A673 (cell line): ENCODE measurements at regions not wholly inside any gene's neighbourhood (a gene's known extent, or its start where the extent isn't known, plus 50 kb on each side); places are given as distances from the start of the nearest gene placed in this dataset.

Experiments
- EZH2 ChIP-seq: fragments of 200-600 bp; sonication (generic); IDR thresholded peaks from 2 replicates; pipeline ENCODE4 v1.6.1; 2017; ENCODE audit warnings: borderline replicate concordance, low read depth, mild to moderate bottlenecking, mixed read lengths, antibody characterized with exemption, low read length; ENCODE audit not compliant: poor library complexity, severe bottlenecking
- TF ChIP-seq, protein P1 (sequence below): fragments of 300-800, 200-600 bp; sonication (generic); conservative IDR thresholded peaks from 2 replicates; pipeline ENCODE4 v1.5.1; 2017; ENCODE audit warnings: low read depth, mild to moderate bottlenecking, antibody characterized with exemption, low read length, moderate library complexity, mixed read lengths

DNA sequence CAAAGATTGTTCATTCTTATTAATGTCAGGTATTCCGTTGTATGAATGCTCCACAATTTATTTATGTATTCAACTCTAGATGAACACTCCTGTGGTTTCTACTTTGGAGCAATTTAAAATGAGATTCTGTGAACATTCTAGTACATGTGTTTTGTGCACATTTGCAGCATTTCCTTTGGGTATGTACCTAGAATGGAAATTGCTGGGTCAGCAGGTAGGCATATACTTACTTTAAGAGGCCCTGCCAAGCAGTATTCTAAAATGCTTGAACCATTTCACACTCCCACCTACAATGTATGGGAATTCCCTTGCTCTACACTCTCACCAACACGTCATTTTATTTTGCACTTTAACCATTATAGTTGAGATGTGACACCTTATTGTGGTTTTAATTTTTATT is 59.4 kb upstream of the MAGEB2 start:
- TF ChIP-seq EZH2 = no peak
- TF ChIP-seq, protein P1, sequence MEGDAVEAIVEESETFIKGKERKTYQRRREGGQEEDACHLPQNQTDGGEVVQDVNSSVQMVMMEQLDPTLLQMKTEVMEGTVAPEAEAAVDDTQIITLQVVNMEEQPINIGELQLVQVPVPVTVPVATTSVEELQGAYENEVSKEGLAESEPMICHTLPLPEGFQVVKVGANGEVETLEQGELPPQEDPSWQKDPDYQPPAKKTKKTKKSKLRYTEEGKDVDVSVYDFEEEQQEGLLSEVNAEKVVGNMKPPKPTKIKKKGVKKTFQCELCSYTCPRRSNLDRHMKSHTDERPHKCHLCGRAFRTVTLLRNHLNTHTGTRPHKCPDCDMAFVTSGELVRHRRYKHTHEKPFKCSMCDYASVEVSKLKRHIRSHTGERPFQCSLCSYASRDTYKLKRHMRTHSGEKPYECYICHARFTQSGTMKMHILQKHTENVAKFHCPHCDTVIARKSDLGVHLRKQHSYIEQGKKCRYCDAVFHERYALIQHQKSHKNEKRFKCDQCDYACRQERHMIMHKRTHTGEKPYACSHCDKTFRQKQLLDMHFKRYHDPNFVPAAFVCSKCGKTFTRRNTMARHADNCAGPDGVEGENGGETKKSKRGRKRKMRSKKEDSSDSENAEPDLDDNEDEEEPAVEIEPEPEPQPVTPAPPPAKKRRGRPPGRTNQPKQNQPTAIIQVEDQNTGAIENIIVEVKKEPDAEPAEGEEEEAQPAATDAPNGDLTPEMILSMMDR = no peak
